Stimulated activated CD8-positive, alpha-beta memory T cell treated with anti-CD3 and anti-CD28 coated beads, Interleukin-2, amount 100 ng/mL, for 1 hour (primary cell): ENCODE measurements at regions not wholly inside any gene's neighbourhood (a gene's known extent, or its start where the extent isn't known, plus 50 kb on each side); places are given as distances from the start of the nearest gene placed in this dataset.

Experiments
- DNase-seq, 2 donors: peaks; one replicate each; pipeline ENCODE4 v3.0.0-alpha.2; 2020; ENCODE audit warnings: low read depth in 2 of 2

- no peak for DNase-seq
These were observed 139.9 kb upstream of the C14orf180 start for GRCh38 chr14:104439625-104440024.

- no peak for DNase-seq
These were observed 139.1 kb upstream of the C14orf180 start for GRCh38 chr14:104440297-104440956.

- no peak for DNase-seq
These were observed 138.1 kb upstream of the C14orf180 start for GRCh38 chr14:104441275-104442106.

GRCh38 chr14:104442107-104442551 lies 137.4 kb upstream of the C14orf180 start:
- DNase-seq: no peak

GRCh38 chr14:104442631-104443390 lies 136.8 kb upstream of the C14orf180 start:
- DNase-seq: no peak

GRCh38 chr14:104443391-104444158 lies 136.0 kb upstream of the C14orf180 start:
- DNase-seq: no peak

- no peak for DNase-seq
These were observed 135.2 kb upstream of the C14orf180 start for GRCh38 chr14:104444159-104445030.

GRCh38 chr14:104445086-104445485 lies 134.5 kb upstream of the C14orf180 start:
- DNase-seq: no peak

- no peak for DNase-seq
These were observed 133.7 kb upstream of the C14orf180 start for GRCh38 chr14:104445832-104446381.

- DNase-seq: no peak
These were observed 133.0 kb upstream of the C14orf180 start for GRCh38 chr14:104446611-104447010.

- no peak for DNase-seq
These were observed 131.8 kb upstream of the C14orf180 start for GRCh38 chr14:104447750-104448149.

GRCh38 chr14:104448321-104448720 lies 131.2 kb upstream of the C14orf180 start:
- DNase-seq: no peak

- no peak for DNase-seq
These were observed 130.8 kb upstream of the C14orf180 start for GRCh38 chr14:104448721-104449120.

GRCh38 chr14:104450811-104451401 lies 128.7 kb upstream of the C14orf180 start:
- no peak for DNase-seq

- no peak for DNase-seq
These were observed 128.1 kb upstream of the C14orf180 start for GRCh38 chr14:104451474-104451873.

GRCh38 chr14:104458845-104459244 lies 120.7 kb upstream of the C14orf180 start:
- DNase-seq: no peak

- no peak for DNase-seq
These were observed 118.5 kb upstream of the C14orf180 start for GRCh38 chr14:104460791-104461651.

GRCh38 chr14:104461676-104462449 lies 117.7 kb upstream of the C14orf180 start:
- DNase-seq: no peak
